ENCODE measurements at regions not wholly inside any gene's neighbourhood (a gene's known extent, or its start where the extent isn't known, plus 50 kb on each side); places are given as distances from the start of the nearest gene placed in this dataset.

DNA sequence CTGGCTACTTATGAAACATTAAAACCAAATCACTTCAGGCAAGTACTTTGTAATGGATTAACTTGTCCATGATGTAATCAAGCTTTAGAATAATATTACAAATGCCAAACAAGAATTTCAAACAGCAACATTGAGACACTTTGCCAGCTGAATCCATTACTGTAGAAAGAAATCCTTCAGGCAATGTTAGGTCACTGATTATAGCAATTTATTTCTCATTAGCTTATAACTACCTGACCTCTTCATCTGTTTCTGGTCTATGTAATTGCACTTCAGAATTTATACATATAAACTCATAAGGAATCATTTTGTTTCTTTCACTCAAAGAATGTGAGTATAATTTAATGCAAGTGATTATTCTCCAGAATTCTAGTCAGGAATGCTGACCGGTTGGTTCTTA, 692.6 kb upstream of the TMEFF2 start:
- TF ChIP-seq, protein P1, sequence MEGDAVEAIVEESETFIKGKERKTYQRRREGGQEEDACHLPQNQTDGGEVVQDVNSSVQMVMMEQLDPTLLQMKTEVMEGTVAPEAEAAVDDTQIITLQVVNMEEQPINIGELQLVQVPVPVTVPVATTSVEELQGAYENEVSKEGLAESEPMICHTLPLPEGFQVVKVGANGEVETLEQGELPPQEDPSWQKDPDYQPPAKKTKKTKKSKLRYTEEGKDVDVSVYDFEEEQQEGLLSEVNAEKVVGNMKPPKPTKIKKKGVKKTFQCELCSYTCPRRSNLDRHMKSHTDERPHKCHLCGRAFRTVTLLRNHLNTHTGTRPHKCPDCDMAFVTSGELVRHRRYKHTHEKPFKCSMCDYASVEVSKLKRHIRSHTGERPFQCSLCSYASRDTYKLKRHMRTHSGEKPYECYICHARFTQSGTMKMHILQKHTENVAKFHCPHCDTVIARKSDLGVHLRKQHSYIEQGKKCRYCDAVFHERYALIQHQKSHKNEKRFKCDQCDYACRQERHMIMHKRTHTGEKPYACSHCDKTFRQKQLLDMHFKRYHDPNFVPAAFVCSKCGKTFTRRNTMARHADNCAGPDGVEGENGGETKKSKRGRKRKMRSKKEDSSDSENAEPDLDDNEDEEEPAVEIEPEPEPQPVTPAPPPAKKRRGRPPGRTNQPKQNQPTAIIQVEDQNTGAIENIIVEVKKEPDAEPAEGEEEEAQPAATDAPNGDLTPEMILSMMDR (IDR thresholded peaks at IDR 0.05): no peak
- DNase-seq (ENCODE audit: low spot score) (no peak), ATAC-seq (ENCODE audit: low FRiP score) (no peak)

DNA sequence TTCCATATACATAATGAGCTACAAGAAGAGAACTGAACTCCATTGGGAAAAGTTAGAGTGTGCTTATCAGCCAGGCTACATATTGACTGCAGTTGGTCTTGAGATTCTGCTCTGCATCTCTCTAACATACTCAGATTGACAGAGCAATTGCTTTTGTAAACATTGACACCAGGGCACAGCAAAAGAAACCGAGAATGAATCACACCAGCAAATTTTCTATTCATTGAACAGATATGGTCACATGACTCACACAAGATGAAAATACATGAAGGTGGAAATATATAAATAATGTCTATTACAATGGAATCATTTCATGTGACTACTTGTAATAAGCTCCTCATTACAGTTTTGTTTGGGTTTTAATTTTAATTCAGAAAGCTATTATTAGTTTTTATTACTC, 691.9 kb upstream of the TMEFF2 start:
- ATAC-seq (ENCODE audit: low FRiP score) (no peak), DNase-seq (ENCODE audit: low spot score) (no peak)

DNA sequence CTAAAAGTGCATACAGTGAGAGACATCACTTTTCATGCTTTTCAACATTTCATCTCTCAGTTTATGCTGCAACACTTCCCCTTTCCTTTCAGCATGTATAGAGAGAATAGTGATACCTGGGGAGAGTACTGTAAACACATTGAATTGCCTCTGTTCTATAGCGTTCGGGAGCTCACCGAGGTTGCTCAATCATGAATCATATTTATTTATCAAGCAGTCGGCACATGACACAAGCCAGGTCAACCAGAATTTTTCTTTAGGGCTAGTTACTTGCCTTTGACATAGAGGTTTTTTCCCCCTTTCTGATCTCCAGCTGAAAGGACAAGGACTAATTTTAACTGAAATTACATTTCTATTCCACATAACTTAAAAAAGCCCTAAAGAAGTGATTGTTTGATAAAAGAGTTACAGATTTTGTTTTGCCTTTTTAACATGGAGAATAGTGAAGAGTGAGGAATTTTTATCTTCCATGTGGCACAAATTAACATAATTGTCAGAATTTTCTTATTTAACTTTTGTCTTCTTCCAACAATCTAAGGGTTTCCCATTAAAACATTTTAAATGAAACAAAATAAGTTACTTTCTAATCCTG, 690.9 kb upstream of the TMEFF2 start:
- no peak for ATAC-seq (ENCODE audit: low FRiP score)
- TF ChIP-seq, protein P1 (IDR thresholded peaks at IDR 0.05): no peak
- DNase-seq (ENCODE audit: low spot score): no peak

More for the DNA sequence above, 691.9 kb upstream of the TMEFF2 start:
- TF ChIP-seq, protein P1 (IDR thresholded peaks at IDR 0.05): no peak

DNA sequence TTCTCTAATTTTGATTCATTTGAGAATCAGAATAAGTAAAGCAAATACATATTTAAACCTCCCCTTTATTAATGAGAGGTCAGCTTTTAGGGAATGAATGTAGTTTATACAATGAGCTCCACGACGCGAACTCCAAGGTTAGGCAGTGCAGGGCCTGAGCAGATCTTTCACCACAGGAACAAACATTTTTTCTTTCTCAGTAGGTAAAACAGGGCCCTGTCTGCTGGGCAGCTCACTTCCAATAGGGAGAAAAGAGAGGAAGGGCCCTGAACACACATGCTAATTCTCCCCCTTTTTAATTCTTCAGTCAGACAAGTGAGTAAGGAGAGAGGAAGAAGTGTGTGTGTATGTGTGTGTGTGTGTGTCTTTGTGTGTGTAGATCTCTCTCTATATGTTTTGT, 682.4 kb upstream of the TMEFF2 start:
- TF ChIP-seq, protein P1 (IDR thresholded peaks at IDR 0.05): no peak
- ATAC-seq (ENCODE audit: low FRiP score) (no peak), DNase-seq (ENCODE audit: low spot score) (no peak)

DNA sequence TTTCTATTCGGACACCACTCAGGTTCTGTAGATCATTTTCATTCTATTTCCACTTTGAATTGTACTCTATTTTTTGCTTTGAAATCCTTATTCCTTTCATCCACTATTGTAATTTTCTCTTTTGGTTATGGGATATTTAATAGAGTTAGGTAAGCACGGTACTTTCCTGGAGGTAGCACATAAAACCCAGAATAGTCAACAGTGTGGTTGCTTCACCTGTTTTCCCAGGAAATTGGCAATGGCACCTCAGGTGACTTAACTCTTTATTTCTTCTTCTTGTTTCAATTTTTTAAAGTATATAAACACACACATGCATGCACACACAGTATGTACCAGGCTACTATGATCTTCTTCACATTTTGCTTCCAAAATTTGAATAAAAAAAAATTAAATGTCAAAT, 682.0 kb upstream of the TMEFF2 start:
- DNase-seq (ENCODE audit: low spot score): no peak
- ATAC-seq (ENCODE audit: low FRiP score): no peak
- TF ChIP-seq, protein P1 (IDR thresholded peaks at IDR 0.05): no peak

DNA sequence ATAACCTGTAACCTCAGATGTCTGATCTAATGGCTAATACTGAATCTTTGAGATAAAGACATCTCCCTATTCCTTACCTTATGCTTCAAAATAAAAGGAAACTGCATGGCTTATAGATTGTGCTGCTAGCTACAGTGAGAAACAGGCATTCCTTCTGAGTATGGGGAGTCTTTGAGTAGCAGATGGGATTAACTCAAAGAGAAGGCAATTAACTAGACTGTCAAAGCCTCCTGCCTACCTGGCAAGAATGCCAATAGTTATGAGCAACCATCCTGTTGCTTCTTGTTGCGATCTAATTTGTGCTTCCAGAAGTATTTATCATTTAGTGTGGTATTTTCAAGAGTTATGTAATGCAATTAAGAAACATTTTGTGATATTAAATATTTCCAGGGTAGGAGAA, 660.0 kb upstream of the TMEFF2 start:
- TF ChIP-seq, protein P1 (IDR thresholded peaks at IDR 0.05): no peak
- DNase-seq (ENCODE audit: low spot score) (no peak), ATAC-seq (ENCODE audit: low FRiP score) (no peak)

DNA sequence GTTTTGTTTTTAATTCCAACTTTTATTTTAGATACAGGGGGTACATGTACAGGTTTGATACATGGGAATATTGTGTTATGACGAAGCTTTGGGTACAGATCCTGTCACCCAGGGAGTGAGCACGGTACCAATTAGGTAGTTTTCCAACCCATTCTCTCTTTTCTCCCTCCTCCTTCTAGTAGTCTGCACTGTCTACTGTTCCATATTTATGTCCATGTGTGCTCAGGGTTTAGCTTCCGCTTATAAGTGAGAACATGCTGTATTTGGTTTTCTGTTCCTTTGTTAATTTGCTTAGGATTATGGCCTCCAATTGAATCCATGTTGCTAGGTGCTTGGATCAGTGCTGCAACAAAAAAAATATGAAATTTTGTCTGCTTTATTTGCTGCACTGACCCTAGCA, 659.3 kb upstream of the TMEFF2 start:
- DNase-seq (ENCODE audit: low spot score) (no peak), ATAC-seq (ENCODE audit: low FRiP score) (no peak)
- TF ChIP-seq, protein P1 (IDR thresholded peaks at IDR 0.05): no peak

All from omental fat pad (tissue), 3 donors.